ENCODE measurements at regions not wholly inside any gene's neighbourhood (a gene's known extent, or its start where the extent isn't known, plus 50 kb on each side); places are given as distances from the start of the nearest gene placed in this dataset.

- DNase-seq: no peak
Measured at GRCh38 chr7:18154726-18155125, 127.1 kb upstream of the PRPS1L1 start.

- no peak for DNase-seq
Measured at GRCh38 chr7:18157233-18157632, 129.6 kb upstream of the PRPS1L1 start.

GRCh38 chr7:18162657-18163056 is 135.0 kb upstream of the PRPS1L1 start:
- DNase-seq: no peak

- DNase-seq: no peak
Measured at GRCh38 chr7:18163091-18163490, 135.4 kb upstream of the PRPS1L1 start.

GRCh38 chr7:18165166-18165565 is 137.5 kb upstream of the PRPS1L1 start:
- DNase-seq: no peak

- no peak for DNase-seq
Measured at GRCh38 chr7:18166002-18166401, 138.4 kb upstream of the PRPS1L1 start.

- DNase-seq: no peak
Measured at GRCh38 chr7:18167815-18168214, 140.2 kb upstream of the PRPS1L1 start.

- DNase-seq: no peak
Measured at GRCh38 chr7:18174996-18175395, 147.3 kb upstream of the PRPS1L1 start.

- DNase-seq: no peak
Measured at GRCh38 chr7:18175801-18176450, 148.3 kb upstream of the PRPS1L1 start.

GRCh38 chr7:18177129-18177814 is 149.6 kb upstream of the PRPS1L1 start:
- no peak for DNase-seq

GRCh38 chr7:18177815-18178660 is 150.4 kb upstream of the PRPS1L1 start:
- no peak for DNase-seq

- DNase-seq: no peak
Measured at GRCh38 chr7:18179093-18179492, 151.4 kb upstream of the PRPS1L1 start.

GRCh38 chr7:18180685-18181084 is 153.0 kb upstream of the PRPS1L1 start:
- DNase-seq: no peak

GRCh38 chr7:18189500-18190126 is 162.0 kb upstream of the PRPS1L1 start:
- DNase-seq: no peak

- DNase-seq: no peak
Measured at GRCh38 chr7:18191341-18191740, 163.7 kb upstream of the PRPS1L1 start.

- no peak for DNase-seq
Measured at GRCh38 chr7:18191862-18192625, 164.4 kb upstream of the PRPS1L1 start.

- no peak for DNase-seq
Measured at GRCh38 chr7:18194616-18195015, 167.0 kb upstream of the PRPS1L1 start.

- no peak for DNase-seq
Measured at GRCh38 chr7:18196638-18197037, 169.0 kb upstream of the PRPS1L1 start.

GRCh38 chr7:18198868-18199267 is 171.2 kb upstream of the PRPS1L1 start:
- no peak for DNase-seq

- no peak for DNase-seq
Measured at GRCh38 chr7:18200266-18200665, 172.6 kb upstream of the PRPS1L1 start.

- no peak for DNase-seq
Measured at GRCh38 chr7:18200855-18201254, 173.2 kb upstream of the PRPS1L1 start.

GRCh38 chr7:18201350-18201749 is 173.7 kb upstream of the PRPS1L1 start:
- no peak for DNase-seq
